ENCODE measurements at regions not wholly inside any gene's neighbourhood (a gene's known extent, or its start where the extent isn't known, plus 50 kb on each side); places are given as distances from the start of the nearest gene placed in this dataset.

GRCh38 chr2:21371499-21372003 lies 247.8 kb downstream of the TDRD15 start:
- no peaks in the 10 kb centered on the region for H3K9me3 Mint-ChIP-seq (ENCODE audit: unreplicated experiment)
- no peaks in the 10 kb centered on the region for H3K36me3 Mint-ChIP-seq (ENCODE audit: insufficient read depth, unreplicated experiment)
- no peaks in the 10 kb centered on the region; the same call in 1 of the 2 replicates for H3K27me3 ChIP-seq (replicated peaks; ENCODE audit: control insufficient read depth, insufficient read depth, low read length)
- H3K4me3 ChIP-seq (ENCODE audit: low read depth, low read length) = no peak overlapping the region
- intact Hi-C loops (cut with micrococcal nuclease; ENCODE audit: unreplicated experiment) = loop anchor here (2.0 to 5.0 kb wide), 2 partner anchors 51 to 194 kb away; no protein-coding TSS in a partner anchor
- TF ChIP-seq CTCF (IDR thresholded peaks at IDR 0.05; ENCODE audit: insufficient read depth in 1 of 2, low read depth in 1 of 2, low read length in 1 of 2, severe bottlenecking in 1 of 2, unreplicated experiment in 1 of 2) = no peak
- H3K27ac Mint-ChIP-seq (ENCODE audit: unreplicated experiment) = no peak overlapping the region
- H3K9me3 ChIP-seq = no peaks in the 10 kb centered on the region
- peaks cover 3% of the 10 kb centered on the region for H3K27me3 Mint-ChIP-seq (ENCODE audit: insufficient read depth, unreplicated experiment)
- ChIA-PET POLR2A (no interaction called here), CTCF (interaction anchor here (0.5 kb wide), 1 partner anchor 772 kb away, joined by 7 read pairs; no protein-coding TSS in a partner anchor)
- H3K4me1 ChIP-seq = no peaks in the 10 kb centered on the region
- H3K4me1 Mint-ChIP-seq (ENCODE audit: low read depth, unreplicated experiment) = no peaks in the 10 kb centered on the region
- no peak for DNase-seq
- BruUV-seq (replicated peaks) = no TSS peak
- H3K4me3 Mint-ChIP-seq (ENCODE audit: unreplicated experiment) = no peak overlapping the region
- no peaks in the 10 kb centered on the region for H3K36me3 ChIP-seq (ENCODE audit: control insufficient read depth, insufficient read depth, low read length)

DNA sequence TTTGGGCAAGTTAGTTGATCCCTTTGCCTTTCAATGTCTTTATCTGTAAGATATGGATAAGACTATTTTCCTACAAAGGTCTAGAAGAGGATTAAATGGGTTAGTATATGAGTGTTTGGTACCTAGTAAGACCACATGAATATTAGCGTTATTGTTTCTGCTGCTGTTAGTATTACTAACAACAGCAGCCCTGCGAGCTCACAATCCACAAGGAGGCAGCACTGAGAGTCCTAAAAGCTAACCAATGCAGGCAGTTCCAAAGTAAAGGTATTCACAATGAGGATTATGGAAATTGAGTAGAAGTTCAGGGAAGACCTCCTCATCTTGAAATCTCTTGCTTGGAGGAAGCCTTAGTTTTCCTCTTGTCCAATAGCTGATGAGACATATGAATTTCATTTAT lies 248.9 kb downstream of the TDRD15 start:
- no peak overlapping the region for H3K4me3 ChIP-seq (ENCODE audit: low read depth, low read length)
- no peaks in the 10 kb centered on the region for H3K4me1 Mint-ChIP-seq (ENCODE audit: low read depth, unreplicated experiment)
- CTCF ChIA-PET = interaction anchor here (0.6 to 1.1 kb wide), 4 partner anchors 10 to 432 kb away, joined by 3 to 8 read pairs (median 3); no protein-coding TSS in a partner anchor
- peak; percentile 38 to 54 for TF ChIP-seq CTCF (IDR thresholded peaks at IDR 0.05; ENCODE audit: insufficient read depth in 1 of 2, low read depth in 1 of 2, low read length in 1 of 2, severe bottlenecking in 1 of 2, unreplicated experiment in 1 of 2)
- intact Hi-C loops (cut with micrococcal nuclease; ENCODE audit: unreplicated experiment) = loop anchor here (2.0 to 5.0 kb wide), 2 partner anchors 50 to 195 kb away; no protein-coding TSS in a partner anchor
- no peaks in the 10 kb centered on the region for H3K9me3 ChIP-seq
- no peaks in the 10 kb centered on the region for H3K9me3 Mint-ChIP-seq (ENCODE audit: unreplicated experiment)
- no TSS peak for BruUV-seq (replicated peaks)
- no peaks in the 10 kb centered on the region for H3K36me3 Mint-ChIP-seq (ENCODE audit: insufficient read depth, unreplicated experiment)
- no peaks in the 10 kb centered on the region for H3K4me1 ChIP-seq
- no peak overlapping the region for H3K27ac Mint-ChIP-seq (ENCODE audit: unreplicated experiment)
- peaks cover 3% of the 10 kb centered on the region for H3K27me3 Mint-ChIP-seq (ENCODE audit: insufficient read depth, unreplicated experiment)
- POLR2A ChIA-PET = no interaction called here
- H3K4me3 Mint-ChIP-seq (ENCODE audit: unreplicated experiment) = no peak overlapping the region
- peak in 1 of 2 experiments; percentile 46 for DNase-seq
- no peaks in the 10 kb centered on the region; the same call in 1 of the 2 replicates for H3K27me3 ChIP-seq (replicated peaks; ENCODE audit: control insufficient read depth, insufficient read depth, low read length)
- H3K36me3 ChIP-seq (ENCODE audit: control insufficient read depth, insufficient read depth, low read length) = no peaks in the 10 kb centered on the region

GRCh38 chr2:21376864-21377263 lies 253.1 kb downstream of the TDRD15 start:
- H3K4me1 ChIP-seq = no peaks in the 10 kb centered on the region
- no peaks in the 10 kb centered on the region for H3K9me3 Mint-ChIP-seq (ENCODE audit: unreplicated experiment)
- H3K4me1 Mint-ChIP-seq (ENCODE audit: low read depth, unreplicated experiment) = no peaks in the 10 kb centered on the region
- no peak overlapping the region for H3K4me3 ChIP-seq (ENCODE audit: low read depth, low read length)
- peaks cover 3% of the 10 kb centered on the region for H3K27me3 Mint-ChIP-seq (ENCODE audit: insufficient read depth, unreplicated experiment)
- intact Hi-C loops (cut with micrococcal nuclease; ENCODE audit: unreplicated experiment) = no loop called here
- 0 out of 2 replicates have a peak, but pooled peaks cover 4% of the 10 kb centered on the region for H3K9me3 ChIP-seq
- BruUV-seq (replicated peaks) = no TSS peak
- no peak overlapping the region for H3K4me3 Mint-ChIP-seq (ENCODE audit: unreplicated experiment)
- no peak for DNase-seq
- no peak for TF ChIP-seq CTCF (IDR thresholded peaks at IDR 0.05; ENCODE audit: insufficient read depth in 1 of 2, low read depth in 1 of 2, low read length in 1 of 2, severe bottlenecking in 1 of 2, unreplicated experiment in 1 of 2)
- no peaks in the 10 kb centered on the region for H3K27me3 ChIP-seq (replicated peaks; ENCODE audit: control insufficient read depth, insufficient read depth, low read length)
- no peak overlapping the region for H3K27ac Mint-ChIP-seq (ENCODE audit: unreplicated experiment)
- H3K36me3 ChIP-seq (ENCODE audit: control insufficient read depth, insufficient read depth, low read length) = no peaks in the 10 kb centered on the region
- no peaks in the 10 kb centered on the region for H3K36me3 Mint-ChIP-seq (ENCODE audit: insufficient read depth, unreplicated experiment)
- ChIA-PET POLR2A (no interaction called here), CTCF (no interaction called here)

Measured in Caco-2 (cell line).